Activated CD8-positive, alpha-beta memory T cell treated with anti-CD3 and anti-CD28 coated beads for 36 hours (primary cell): ENCODE measurements at regions not wholly inside any gene's neighbourhood (a gene's known extent, or its start where the extent isn't known, plus 50 kb on each side); places are given as distances from the start of the nearest gene placed in this dataset.
"Not testable (repeated sequence)": the region's sequence is repeated elsewhere in the genome, so short reads cannot be mapped to it uniquely, and the experiment has no call there.

Experiments
- CTCF ChIA-PET: fragments of 350-600 bp; sonication (Branson Sonifier 250); formaldehyde crosslinking; loops from one replicate; lab custom pipeline; 2021; ENCODE audit warnings: antibody characterized with exemption; lab: Charles Lee
- POLR2A ChIA-PET: fragments of 350-600 bp; sonication (Branson Sonifier 250); formaldehyde crosslinking; loops from one replicate; lab custom pipeline; 2021; ENCODE audit warnings: antibody characterized with exemption; lab: Charles Lee

DNA sequence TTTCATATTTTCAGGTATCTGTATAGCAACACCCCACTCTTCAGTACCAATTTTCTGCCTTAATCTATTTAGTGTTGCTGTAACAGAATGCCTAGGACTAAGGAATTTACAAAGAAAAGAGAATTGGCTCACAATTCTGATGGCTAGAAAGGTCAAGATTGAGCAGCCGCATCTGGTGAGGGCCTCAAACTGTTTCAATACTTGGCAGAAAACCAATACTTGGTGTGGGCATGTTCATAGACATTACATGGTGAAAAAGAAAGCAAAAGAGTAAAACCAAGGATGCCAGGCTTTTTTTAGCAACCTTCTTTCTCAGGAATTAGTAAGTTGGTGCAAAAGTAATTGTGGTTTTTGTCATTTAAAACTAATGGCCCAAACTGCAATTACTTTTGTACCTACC, 1041.1 kb upstream of the CDH6 start:
- POLR2A ChIA-PET, result no interaction called here
- CTCF ChIA-PET, result no interaction called here

DNA sequence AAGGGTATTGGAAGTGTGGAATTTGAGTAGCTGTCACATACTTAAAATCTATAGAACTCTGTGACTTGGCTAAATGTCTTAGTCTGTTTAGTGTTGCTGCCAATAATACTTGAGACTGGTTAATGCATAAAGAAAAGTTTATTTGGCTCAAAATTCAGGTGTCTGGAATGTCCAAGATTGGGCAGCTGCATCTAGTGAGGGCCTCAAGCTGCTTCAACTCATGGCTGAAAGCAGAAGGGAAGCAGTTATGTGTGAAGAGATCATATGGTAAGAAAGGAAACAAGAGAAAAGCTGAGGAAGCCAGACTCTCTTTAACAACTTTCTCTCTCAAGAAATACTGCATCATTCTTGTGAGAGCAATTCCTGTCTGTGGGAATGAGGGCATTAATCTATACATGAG, 1043.3 kb upstream of the CDH6 start:
- POLR2A ChIA-PET, result no interaction called here
- CTCF ChIA-PET, result no interaction called here

DNA sequence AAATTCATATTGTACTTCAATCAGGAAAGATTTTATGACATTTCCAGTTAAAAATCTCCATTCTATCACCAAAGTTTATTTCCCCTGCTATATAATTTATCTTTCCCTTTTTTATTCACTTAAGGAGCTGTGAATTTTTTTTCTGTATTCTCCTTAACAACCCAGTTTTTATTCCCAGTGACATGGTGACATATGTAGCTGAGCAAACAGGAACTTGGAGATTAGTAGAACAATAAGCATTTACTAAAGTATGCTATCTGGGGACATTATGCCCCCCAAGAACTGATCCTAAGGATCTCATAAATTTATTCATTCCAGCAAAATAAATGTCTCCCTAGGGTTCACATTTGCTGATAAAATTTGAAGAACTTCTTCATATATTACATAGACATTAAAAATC, 1044.0 kb upstream of the CDH6 start:
- POLR2A ChIA-PET, result no interaction called here
- CTCF ChIA-PET, result no interaction called here

DNA sequence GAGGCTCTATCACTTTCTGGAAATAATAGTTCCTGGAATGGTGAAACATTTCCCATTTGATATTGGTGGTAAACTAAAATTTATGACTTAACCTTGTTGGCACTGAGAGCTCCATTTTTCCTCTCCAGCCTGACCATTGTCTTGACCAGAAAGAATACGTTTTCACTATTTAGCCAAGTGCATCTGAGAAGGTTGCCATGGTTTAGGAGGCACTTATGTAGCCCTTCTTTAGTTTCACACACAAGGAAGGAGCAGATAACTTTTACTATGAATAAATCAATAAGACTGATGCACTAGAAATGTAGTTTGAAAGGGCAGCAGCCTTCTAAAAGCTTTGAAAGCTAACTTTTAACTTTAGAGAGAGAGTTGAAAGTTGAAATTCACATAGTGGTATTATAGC, 1045.5 kb upstream of the CDH6 start:
- CTCF ChIA-PET, result no interaction called here
- POLR2A ChIA-PET, result no interaction called here

GRCh38 chr5:30144059-30144458, 1049.4 kb upstream of the CDH6 start:
- POLR2A ChIA-PET, CTCF ChIA-PET: not testable (repeated sequence)

DNA sequence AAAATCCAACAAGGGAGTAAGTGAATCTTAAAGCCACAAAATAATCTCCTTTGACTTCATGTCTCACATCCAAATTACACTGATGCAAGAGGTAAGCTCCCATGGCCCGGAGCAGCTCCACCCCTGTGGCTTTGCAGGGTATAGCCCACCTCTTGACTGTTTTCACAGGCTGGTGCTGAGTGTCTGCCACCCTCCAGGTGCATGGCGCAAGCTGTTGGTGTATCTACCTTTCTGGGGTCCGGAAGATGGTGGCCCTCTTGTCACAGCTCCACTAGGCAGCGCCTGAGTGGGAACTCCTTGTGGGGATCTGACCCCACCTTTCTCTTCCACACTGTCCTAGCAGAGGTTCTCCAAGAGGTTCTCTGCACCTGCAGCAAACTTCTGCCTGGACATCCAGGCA, 1051.1 kb upstream of the CDH6 start:
- ChIA-PET POLR2A (no interaction called here), CTCF (no interaction called here)

GRCh38 chr5:30121043-30121442, 1072.4 kb upstream of the CDH6 start:
- POLR2A ChIA-PET, result no interaction called here
- CTCF ChIA-PET, result no interaction called here

GRCh38 chr5:30117135-30117534, 1076.4 kb upstream of the CDH6 start:
- POLR2A ChIA-PET, result no interaction called here
- CTCF ChIA-PET, result no interaction called here

GRCh38 chr5:30113542-30113941, 1079.9 kb upstream of the CDH6 start:
- CTCF ChIA-PET, result no interaction called here

GRCh38 chr5:30112867-30113266, 1080.6 kb upstream of the CDH6 start:
- CTCF ChIA-PET, result no interaction called here
- POLR2A ChIA-PET, result no interaction called here

More at GRCh38 chr5:30113542-30113941, 1079.9 kb upstream of the CDH6 start:
- POLR2A ChIA-PET, result no interaction called here

DNA sequence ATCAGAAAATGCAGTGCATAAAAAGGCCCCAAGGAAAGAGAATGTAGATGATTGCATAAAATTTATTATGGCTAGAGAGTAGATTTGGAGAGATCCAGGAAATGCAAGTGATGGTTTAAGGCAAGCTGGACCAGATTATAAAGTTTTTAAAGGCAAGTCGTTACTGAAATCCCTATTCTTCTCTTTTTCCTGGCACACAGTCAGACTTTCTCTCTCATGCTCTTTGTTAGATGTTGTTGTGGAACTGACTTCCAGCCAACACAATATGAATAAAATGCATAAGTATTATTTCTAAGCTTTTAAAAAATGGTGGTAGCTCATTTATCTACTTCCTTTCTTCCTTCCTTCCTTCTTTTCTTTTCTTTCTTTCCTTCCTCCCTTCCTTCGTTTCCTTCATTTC, 1085.4 kb upstream of the CDH6 start:
- ChIA-PET CTCF (no interaction called here), POLR2A (no interaction called here)

DNA sequence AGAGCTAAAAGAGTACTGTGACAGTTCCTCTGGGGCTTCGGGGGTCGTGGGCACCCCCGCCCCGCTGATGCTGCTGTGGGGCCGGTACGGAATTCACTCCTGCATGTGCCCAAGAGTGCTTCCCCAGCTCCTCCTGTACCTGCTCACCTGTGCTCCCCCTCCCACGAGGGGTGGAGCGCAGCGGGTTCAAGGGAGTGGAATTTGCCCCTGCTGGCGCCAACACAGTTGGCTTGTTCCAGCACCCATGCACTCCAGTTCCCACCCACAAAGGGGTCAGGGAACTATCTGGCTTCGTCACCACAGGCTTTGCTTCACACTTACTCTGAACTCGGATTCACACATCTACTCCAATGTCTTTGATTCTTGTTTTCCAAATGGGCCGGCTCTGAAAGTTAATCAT, 1086.9 kb upstream of the CDH6 start:
- ChIA-PET POLR2A (no interaction called here), CTCF (no interaction called here)

DNA sequence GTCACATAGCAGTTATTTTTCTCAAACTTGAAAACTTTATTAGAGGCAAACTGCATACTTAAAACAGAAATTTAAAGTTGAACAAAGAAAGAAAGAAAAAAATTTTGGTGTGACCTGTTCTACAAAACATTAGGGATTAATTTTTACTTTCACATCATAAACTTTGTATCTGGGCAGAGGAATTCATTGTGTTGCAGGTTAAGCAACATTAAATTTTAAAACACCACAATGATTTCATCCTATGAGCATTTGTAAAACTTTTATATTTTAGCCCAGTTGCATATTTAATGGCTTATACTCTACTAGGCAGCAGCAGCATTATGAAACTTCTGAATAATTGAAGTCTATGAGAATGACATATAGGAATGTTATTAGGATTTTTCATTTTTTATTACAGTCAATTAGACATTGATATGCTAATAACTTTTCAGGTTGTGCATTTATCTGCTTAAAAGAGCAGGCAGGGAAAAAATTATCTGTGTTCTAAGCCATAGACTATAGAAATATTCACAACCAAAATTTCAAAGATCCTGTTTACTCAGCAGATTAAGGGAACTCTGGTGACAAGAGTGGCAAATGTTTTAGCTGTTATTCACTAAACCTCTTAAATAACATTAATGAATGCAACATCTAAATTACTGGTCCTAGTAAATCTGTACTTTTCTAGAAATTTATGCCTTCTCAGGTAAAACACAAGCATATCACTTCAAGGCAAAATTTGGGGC, 1088.5 kb upstream of the CDH6 start:
- POLR2A ChIA-PET, result no interaction called here

GRCh38 chr5:30103452-30104202, 1089.9 kb upstream of the CDH6 start:
- POLR2A ChIA-PET, result no interaction called here
- CTCF ChIA-PET, result no interaction called here

More for the DNA sequence above, 1088.5 kb upstream of the CDH6 start:
- CTCF ChIA-PET, result no interaction called here

GRCh38 chr5:30103052-30103451, 1090.4 kb upstream of the CDH6 start:
- ChIA-PET CTCF (no interaction called here), POLR2A (no interaction called here)

DNA sequence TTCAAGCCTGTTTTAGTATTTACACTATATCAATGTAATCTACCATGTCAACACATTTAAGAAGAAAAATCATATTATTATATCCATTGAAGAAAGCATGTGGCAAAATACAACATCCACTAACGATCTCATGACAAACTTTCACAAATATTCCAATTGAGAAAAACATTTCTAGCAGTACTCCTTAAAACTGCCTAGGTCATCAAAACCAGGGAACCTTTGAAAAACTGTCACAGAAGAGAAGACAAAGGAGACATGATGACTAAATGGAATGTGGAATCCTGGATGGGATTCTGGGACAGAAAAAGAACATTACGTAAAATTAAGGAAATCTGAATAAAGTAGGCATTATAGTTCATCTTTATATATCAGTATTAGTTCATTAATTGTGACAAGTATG, 1091.3 kb upstream of the CDH6 start:
- ChIA-PET POLR2A (no interaction called here), CTCF (no interaction called here)

DNA sequence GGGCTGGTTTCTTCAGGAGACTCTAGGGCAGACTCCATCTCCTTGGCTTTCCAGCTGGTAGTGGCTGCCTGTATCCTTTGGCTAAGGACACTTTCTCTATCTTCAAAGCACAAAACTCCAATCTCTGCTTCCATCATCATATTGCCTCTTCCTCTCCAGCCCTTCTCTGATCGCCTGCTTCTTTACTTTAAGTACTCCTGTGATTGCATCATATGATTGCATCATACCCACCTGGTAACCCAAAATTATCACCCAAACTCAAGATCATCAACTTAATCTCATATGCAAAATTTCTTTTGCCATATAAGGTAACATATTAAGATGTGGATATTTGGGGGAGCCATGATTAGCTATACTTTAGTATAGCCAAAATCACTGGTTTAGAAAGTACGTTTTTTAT, 1092.6 kb upstream of the CDH6 start:
- ChIA-PET CTCF (no interaction called here), POLR2A (no interaction called here)

GRCh38 chr5:30100148-30100713, 1093.3 kb upstream of the CDH6 start:
- ChIA-PET POLR2A (no interaction called here), CTCF (no interaction called here)

DNA sequence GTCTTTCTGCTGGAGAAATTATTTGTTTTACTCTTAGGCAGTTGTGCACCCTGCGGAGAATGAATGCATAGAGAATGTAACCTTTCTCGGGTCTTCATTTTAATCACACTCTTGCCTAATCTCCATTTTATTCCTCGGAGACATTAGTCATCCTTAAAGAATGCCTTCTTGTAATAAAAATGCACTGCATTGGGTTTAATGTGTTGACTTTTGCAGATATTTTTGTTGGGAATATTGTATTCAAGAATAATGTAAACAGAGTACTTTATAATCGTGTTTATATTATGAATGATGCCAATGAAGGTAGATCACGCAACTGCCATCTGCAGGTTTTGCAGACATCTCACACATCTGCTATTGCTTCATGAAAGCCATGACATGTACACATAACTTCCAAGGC, 1093.9 kb upstream of the CDH6 start:
- ChIA-PET CTCF (no interaction called here), POLR2A (no interaction called here)

DNA sequence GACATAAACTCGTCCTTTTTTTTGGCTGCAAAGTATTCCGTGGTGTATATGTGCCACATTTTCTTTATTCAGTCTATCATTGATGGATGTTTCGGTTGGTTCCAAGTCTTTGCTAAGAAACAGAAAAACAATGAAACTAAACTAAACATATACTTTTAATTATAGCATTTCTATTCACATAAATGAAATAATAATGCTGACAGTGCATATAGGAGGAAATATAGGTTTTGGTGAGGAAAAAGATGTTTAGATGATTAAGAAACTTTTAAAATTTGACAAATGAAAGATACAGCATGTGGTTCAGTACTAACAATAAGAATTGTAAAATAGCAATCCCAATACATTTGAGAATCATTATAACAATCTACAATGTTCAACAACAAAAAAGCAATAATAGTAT, 1094.5 kb upstream of the CDH6 start:
- ChIA-PET POLR2A (no interaction called here), CTCF (no interaction called here)

DNA sequence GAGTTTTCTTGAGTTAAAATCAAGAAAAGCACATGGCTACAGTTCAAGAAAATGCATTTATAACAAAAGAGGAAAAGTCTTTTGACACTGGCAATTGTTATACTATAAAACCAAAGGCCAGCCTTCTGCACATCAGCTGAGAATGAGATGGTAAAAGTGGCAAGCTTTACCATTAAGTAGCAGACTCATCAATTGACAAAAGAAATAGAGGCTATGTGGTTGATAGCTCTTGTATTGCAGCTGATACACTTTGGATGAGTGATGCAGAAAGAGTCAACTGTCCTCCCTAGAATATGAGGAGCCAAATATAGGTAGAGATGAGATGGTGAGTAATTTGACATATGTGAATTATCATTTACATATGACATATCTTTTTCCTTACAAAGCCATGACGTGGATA, 1100.9 kb upstream of the CDH6 start:
- CTCF ChIA-PET, result no interaction called here
- POLR2A ChIA-PET, result no interaction called here
